HepG2 (cell line): ENCODE measurements at regions not wholly inside any gene's neighbourhood (a gene's known extent, or its start where the extent isn't known, plus 50 kb on each side); places are given as distances from the start of the nearest gene placed in this dataset.

ENCODE experiments used
- ATAC-seq: fragments of 200-7000 bp; cut with Tn5 transposase; 3 replicates; pipeline ENCODE4 v1.9.1; 2020; ENCODE audit warnings: mild to moderate bottlenecking, moderate library complexity
- BruUV-seq: library from RNA; stranded (reverse); fragments of 400-500 nt; replicated peaks from 2 replicates; lab custom pipeline; 2021; lab: Mats Ljungman, UMichigan
- CTCF ChIA-PET: fragments of 300-600 bp; formaldehyde crosslinking; extraction: SDS; loops from one replicate; lab custom pipeline; 2021; ENCODE audit warnings: low total read pairs, inconsistent platforms, low intra/inter-chr PET ratio; lab: Yijun Ruan, JAX
- POLR2A ChIA-PET: fragments of 350-600 bp; sonication (Branson Sonifier 250); formaldehyde crosslinking; loops from one replicate; lab custom pipeline; 2020; ENCODE audit warnings: antibody characterized with exemption, inconsistent platforms; lab: Yijun Ruan, JAX
- DNase-seq: peaks from one replicate; pipeline ENCODE4 v3.0.0-alpha.2; 2015; ENCODE audit warnings: low spot score
- FAIRE-seq: peaks from 3 replicates; lab custom pipeline; 2011; peaks lifted over from hg19 to GRCh38; lab: Jason Lieb, UNC
- H2AFZ ChIP-seq: one replicate; pipeline ENCODE4 v1.6.1; 2011; ENCODE audit warnings: low read length, inconsistent platforms
- H3K27ac ChIP-seq: fragments of 300-600 bp; 3 replicates; pipeline ENCODE4 v1.8.0; 2011; ENCODE audit warnings: mixed run types, mild to moderate bottlenecking, mixed read lengths, low read length, inconsistent platforms; ENCODE audit not compliant: insufficient read depth; ENCODE audit errors: extremely low read length
- H3K27me3 ChIP-seq, 2 experiments: fragments of 200-600 bp in 1 of 2; 2 replicates in 1 of 2; 3 replicates in 1 of 2; pipeline versions ENCODE4 v1.6.0 to v1.8.0; 2011; ENCODE audit warnings: low read length in 2 of 2, mild to moderate bottlenecking in 2 of 2, moderate library complexity in 2 of 2, inconsistent platforms in 1 of 2; ENCODE audit not compliant: insufficient read depth in 2 of 2, control insufficient read depth in 1 of 2
- H3K36me3 ChIP-seq, 2 experiments: fragments of 200-600 bp in 1 of 2; replicated peaks in 1 of 2; 2 replicates in 1 of 2; 3 replicates in 1 of 2; pipeline versions ENCODE4 v1.5.1 to v1.8.0; 2011; ENCODE audit warnings: low read length in 2 of 2, inconsistent platforms in 1 of 2; ENCODE audit not compliant: insufficient read depth in 2 of 2, control insufficient read depth in 1 of 2
- H3K4me1 ChIP-seq: 2 replicates; pipeline ENCODE4 v1.5.1; 2012; ENCODE audit warnings: low read length, inconsistent platforms; ENCODE audit not compliant: insufficient read depth
- H3K4me2 ChIP-seq: 2 replicates; pipeline ENCODE4 v1.6.0; 2011; ENCODE audit warnings: low read depth, low read length, inconsistent platforms
- H3K4me3 ChIP-seq, 3 experiments: fragments of 200-600 bp in 1 of 3; sonication (generic), shearing (Covaris generic) in 1 of 3; replicated peaks in 1 of 3; 2 replicates each; pipeline ENCODE4 v1.5.1; 2011 to 2016; ENCODE audit warnings: low read length in 3 of 3, inconsistent platforms in 2 of 3, low read depth in 2 of 3, mild to moderate bottlenecking in 2 of 3, control low read depth in 1 of 3, mixed read lengths in 1 of 3; ENCODE audit not compliant: insufficient read depth in 1 of 3
- H3K79me2 ChIP-seq: one replicate; pipeline ENCODE4 v1.6.1; 2011; ENCODE audit warnings: low read length, inconsistent platforms; ENCODE audit not compliant: insufficient read depth
- H3K9ac ChIP-seq: 2 replicates; pipeline ENCODE4 v1.6.0; 2011; ENCODE audit warnings: mild to moderate bottlenecking, low read depth, low read length, inconsistent platforms; ENCODE audit not compliant: insufficient read depth
- H3K9me3 ChIP-seq: 2 replicates; pipeline ENCODE4 v1.5.1; 2012; ENCODE audit warnings: mild to moderate bottlenecking, low read length
- H4K20me1 ChIP-seq: 2 replicates; pipeline ENCODE4 v1.6.0; 2011; ENCODE audit warnings: inconsistent platforms, mild to moderate bottlenecking, low read length, moderate library complexity; ENCODE audit not compliant: insufficient read depth
- FIP1L1 ChIP-seq: fragments of 200-400 bp; formaldehyde crosslinking; IDR thresholded peaks from 2 replicates; pipeline ENCODE4 v1.6.1; 2018; ENCODE audit warnings: low read depth, mild to moderate bottlenecking, low read length, moderate library complexity, borderline replicate concordance; ENCODE audit not compliant: insufficient read depth
- FOSL1 ChIP-seq: sonication (generic); formaldehyde crosslinking; IDR thresholded peaks from 2 replicates; pipeline ENCODE4 v1.9.0; 2021; ENCODE audit warnings: missing genetic modification reagents, borderline replicate concordance
- HNF1A ChIP-seq, 2 experiments: sonication (generic) in 1 of 2; formaldehyde crosslinking in 1 of 2; IDR thresholded peaks; 2 replicates each; pipeline versions ENCODE4 v1.4.0 to v1.6.1; 2016 to 2020; ENCODE audit warnings: borderline replicate concordance in 1 of 2, low read depth in 1 of 2, mild to moderate bottlenecking in 1 of 2, missing genetic modification reagents in 1 of 2
- MAFK ChIP-seq, 2 experiments: IDR thresholded peaks in 1 of 2; conservative IDR thresholded peaks in 1 of 2; 2 replicates each; pipeline ENCODE4 v1.6.1; 2011; ENCODE audit warnings: improper control_type of control experiment in 2 of 2, low read length in 2 of 2
- MAZ ChIP-seq, 2 experiments: sonication (generic) in 1 of 2; formaldehyde crosslinking in 1 of 2; IDR thresholded peaks; 2 replicates each; pipeline versions ENCODE4 v1.5.0 to v1.6.1; 2012 to 2020; ENCODE audit warnings: low read depth in 2 of 2, mild to moderate bottlenecking in 2 of 2, borderline replicate concordance in 1 of 2, improper control_type of control experiment in 1 of 2, low read length in 1 of 2, missing genetic modification reagents in 1 of 2, moderate library complexity in 1 of 2
- NR1H2 ChIP-seq: sonication (generic); formaldehyde crosslinking; IDR thresholded peaks from 2 replicates; pipeline ENCODE4 v1.8.1; 2022; ENCODE audit warnings: low read depth, missing genetic modification reagents, borderline replicate concordance
- PATZ1 ChIP-seq: sonication (generic); formaldehyde crosslinking; IDR thresholded peaks from 2 replicates; pipeline ENCODE4 v1.4.0; 2020; ENCODE audit warnings: missing genetic modification reagents
- SRF ChIP-seq: IDR thresholded peaks from 2 replicates; pipeline ENCODE4 v1.6.1; 2011; ENCODE audit warnings: mild to moderate bottlenecking, low read depth, low read length, moderate library complexity
- SRSF1 ChIP-seq: fragments of 200-400 bp; formaldehyde crosslinking; optimal IDR thresholded peaks from 2 replicates; pipeline ENCODE3; 2017; ENCODE audit warnings: mild to moderate bottlenecking, low read depth, low read length, moderate library complexity
- TCF12 ChIP-seq, 2 experiments: fragments of 450-650 bp in 1 of 2; sonication (generic) in 1 of 2; formaldehyde crosslinking in 1 of 2; IDR thresholded peaks; 2 replicates each; pipeline versions ENCODE4 v1.6.1 to v1.8.0; 2017 to 2022; ENCODE audit warnings: antibody characterized with exemption in 1 of 2, mild to moderate bottlenecking in 1 of 2, missing genetic modification reagents in 1 of 2, moderate library complexity in 1 of 2
- TGIF2 ChIP-seq: IDR thresholded peaks from 2 replicates; pipeline ENCODE4 v1.6.1; 2016; ENCODE audit warnings: control low read depth, missing compliant biosample characterization
- ZNF230 ChIP-seq: sonication (generic); formaldehyde crosslinking; IDR thresholded peaks from 2 replicates; pipeline ENCODE4 v1.4.0; 2020; ENCODE audit warnings: mild to moderate bottlenecking, missing genetic modification reagents
- ZNF562 ChIP-seq: sonication (generic); formaldehyde crosslinking; IDR thresholded peaks from 2 replicates; pipeline ENCODE4 v1.8.0; 2022; ENCODE audit warnings: missing genetic modification reagents, borderline replicate concordance
- ZNF770 ChIP-seq: sonication (generic); formaldehyde crosslinking; IDR thresholded peaks from 2 replicates; pipeline ENCODE4 v1.5.0; 2020; ENCODE audit warnings: mild to moderate bottlenecking, missing genetic modification reagents
- WGBS: methylation state at CpG from one replicate; pipeline ENCODE4 v1.1.6; 2017; ENCODE audit warnings: low lambda C conversion rate; 5-methylcytosine and 5-hydroxymethylcytosine counted together
- in situ Hi-C: cut with HindIII; loops from 2 replicates; pipeline ENCODE4 v1.10.0; 2017; ENCODE audit warnings: low pct_unique_long_range_greater_than_20kb; ENCODE audit not compliant: extremely low pct_ligation_motif_present
- intact Hi-C: fragments of 100-400 bp; cut with micrococcal nuclease; formaldehyde crosslinking; loops from one replicate; pipeline ENCODE4 v1.10.0; 2022; ENCODE audit not compliant: unreplicated experiment

- H2AFZ ChIP-seq = no peak overlapping the region
- BruUV-seq = no TSS peak
- ATAC-seq (no peak; the same call in 2 of the 3 replicates), DNase-seq (no peak), FAIRE-seq (no peak)
- WGBS = 91% methylated on average over 19 of the region's 41 CpGs
- H3K4me1 ChIP-seq = no peaks in the 10 kb centered on the region
- POLR2A ChIA-PET = no interaction called here
- no peaks in the 10 kb centered on the region for H3K79me2 ChIP-seq
- in situ Hi-C loops = no loop called here
- H3K9ac ChIP-seq = no peak overlapping the region
- H3K9me3 ChIP-seq = no peaks in the 10 kb centered on the region
- H3K36me3 ChIP-seq = no peaks in the 10 kb centered on the region
- no peak overlapping the region for H3K4me3 ChIP-seq
- H3K4me2 ChIP-seq = no peak overlapping the region
- peaks cover 1 to 19% of the 10 kb centered on the region in 2 experiments for H3K27me3 ChIP-seq
- no peaks in the 10 kb centered on the region for H4K20me1 ChIP-seq
- no peak overlapping the region for H3K27ac ChIP-seq
- intact Hi-C loops = no loop called here
- CTCF ChIA-PET = no interaction called here
- TF ChIP-seq PATZ1 (no peak), MAZ (IDR thresholded peaks at IDR 0.05; ENCODE audit: borderline replicate concordance, low read depth, low read length) (no peak), MAZ (CRISPR knock-in tag; IDR thresholded peaks at IDR 0.05; ENCODE audit: low read depth) (no peak), FIP1L1 (no peak), ZNF770 (CRISPR knock-in tag) (no peak), ZNF562 (CRISPR knock-in tag) (no peak), NR1H2 (CRISPR knock-in tag) (no peak), SRSF1 (no peak), FOSL1 (CRISPR knock-in tag) (no peak), ZNF230 (CRISPR knock-in tag) (no peak), HNF1A (IDR thresholded peaks at IDR 0.05; ENCODE audit: low read depth) (no peak), HNF1A (CRISPR knock-in tag; IDR thresholded peaks at IDR 0.05; ENCODE audit: borderline replicate concordance) (no peak), TCF12 (IDR thresholded peaks at IDR 0.05) (no peak), TCF12 (CRISPR knock-in tag; IDR thresholded peaks at IDR 0.05) (no peak), SRF (no peak), MAFK (conservative IDR thresholded peaks at IDR 0.05 in 1 of 2, IDR thresholded peaks at IDR 0.05 in 1 of 2; ENCODE audit: low read length in 2 of 2) (no peak), TGIF2 (CRISPR knock-in tag) (no peak)
Measured at GRCh38 chr11:129618046-129618569, 197.5 kb upstream of the TMEM45B start.
